Gastrocnemius medialis (tissue), 4 donors: ENCODE measurements at regions not wholly inside any gene's neighbourhood (a gene's known extent, or its start where the extent isn't known, plus 50 kb on each side); places are given as distances from the start of the nearest gene placed in this dataset.

Source experiments
- ATAC-seq, 2 donors: fragments of 150-250 bp; one replicate each; pipeline ENCODE4 v1.9.1; 2016
- DNase-seq, 2 donors: peaks; one replicate each; pipeline ENCODE4 v3.0.0-alpha.2; 2019
- H3K27ac ChIP-seq, 4 donors: fragments of 200-600 bp; sonication (generic); 1 replicate in 1 of 4; 2 replicates in 3 of 4; pipeline ENCODE4 v1.5.1; 2016 to 2018; ENCODE audit warnings: mild to moderate bottlenecking in 2 of 4, moderate library complexity in 1 of 4
- H3K27me3 ChIP-seq, 3 donors: fragments of 200-600 bp; sonication (generic) in 2 of 3; 1 replicate in 1 of 3; 2 replicates in 2 of 3; pipeline versions ENCODE4 v1.5.1 to v1.6.0; 2016 to 2019; ENCODE audit warnings: mild to moderate bottlenecking in 1 of 3, moderate library complexity in 1 of 3
- H3K36me3 ChIP-seq, 2 donors: fragments of 200-600 bp; sonication (generic) in 1 of 2; one replicate each; pipeline ENCODE4 v1.5.1; 2017 to 2018
- H3K4me1 ChIP-seq, 2 donors: fragments of 200-600 bp; sonication (generic) in 1 of 2; one replicate each; pipeline ENCODE4 v1.5.1; 2016 to 2017; ENCODE audit warnings: mild to moderate bottlenecking in 2 of 2
- H3K4me3 ChIP-seq, 4 donors: fragments of 200-600 bp; sonication (generic) in 3 of 4; 1 replicate in 1 of 4; 2 replicates in 3 of 4; pipeline ENCODE4 v1.5.1; 2016 to 2019; ENCODE audit warnings: mild to moderate bottlenecking in 2 of 4
- H3K9me3 ChIP-seq, 3 donors: fragments of 200-600 bp; sonication (generic) in 2 of 3; 1 replicate in 1 of 3; 2 replicates in 2 of 3; pipeline ENCODE4 v1.5.1; 2016 to 2019
- CTCF ChIP-seq, 5 experiments: fragments of 450-650 bp in 3 of 5; fragments of 200-600 bp in 2 of 5; sonication (generic) in 2 of 5; IDR thresholded peaks in 4 of 5; conservative IDR thresholded peaks in 1 of 5; 1 replicate in 4 of 5; 2 replicates in 1 of 5; pipeline ENCODE4 v1.5.1; 2016 to 2019; ENCODE audit warnings: antibody characterized with exemption in 5 of 5, mild to moderate bottlenecking in 3 of 5, moderate library complexity in 3 of 5
- POLR2A ChIP-seq, 2 donors: fragments of 450-650 bp; IDR thresholded peaks; one replicate each; pipeline ENCODE4 v1.6.1; 2017; ENCODE audit warnings: antibody characterized with exemption in 2 of 2, mild to moderate bottlenecking in 2 of 2, moderate library complexity in 2 of 2
- in situ Hi-C, 4 donors: fragments of 200-750 bp; cut with MboI; loops; one replicate each; pipeline versions ENCODE4 v1.15.0 to v1.8.0; 2017; ENCODE audit warnings: low sequenced_read_pairs in 4 of 4
- intact Hi-C: fragments of 100-400 bp; cut with DNase I; formaldehyde crosslinking; loops from one replicate; pipeline ENCODE4 v1.15.1; 2023; ENCODE audit warnings: low total_unique reads

- H3K36me3 ChIP-seq, result no peaks in the 10 kb centered on the region
- peaks cover 5 to 9% of the 10 kb centered on the region in 2 donors for H3K4me1 ChIP-seq
- in situ Hi-C loops (no loop called here), intact Hi-C loops (loop anchor here (2.0 kb wide), 1 partner anchor 13 kb away; no protein-coding TSS in a partner anchor)
- no peaks in the 10 kb centered on the region for H3K9me3 ChIP-seq
- no peak for TF ChIP-seq CTCF (IDR thresholded peaks at IDR 0.05 in 4 of 5, conservative IDR thresholded peaks at IDR 0.05 in 1 of 5)
- no peak for TF ChIP-seq POLR2A (IDR thresholded peaks at IDR 0.05)
- H3K27ac ChIP-seq, result no peak overlapping the region
- no peak overlapping the region for H3K4me3 ChIP-seq
- DNase-seq (no peak), ATAC-seq (no peak)
- H3K27me3 ChIP-seq, result no peaks in the 10 kb centered on the region
Observed at GRCh38 chr1:67627336-67627735, 57.7 kb upstream of the GADD45A start.

- no peaks in the 10 kb centered on the region for H3K36me3 ChIP-seq
- H3K9me3 ChIP-seq, result no peaks in the 10 kb centered on the region
- H3K4me1 ChIP-seq, result peaks cover 0 to 4% of the 10 kb centered on the region in 2 donors
- no peak for DNase-seq
- in situ Hi-C loops (no loop called here), intact Hi-C loops (loop anchor here (2.0 kb wide), 1 partner anchor 13 kb away; no protein-coding TSS in a partner anchor)
- TF ChIP-seq POLR2A (IDR thresholded peaks at IDR 0.05) (no peak), CTCF (IDR thresholded peaks at IDR 0.05 in 4 of 5, conservative IDR thresholded peaks at IDR 0.05 in 1 of 5) (no peak)
- H3K27me3 ChIP-seq, result no peaks in the 10 kb centered on the region
- H3K4me3 ChIP-seq, result no peak overlapping the region
- no peak overlapping the region for H3K27ac ChIP-seq
- ATAC-seq, result no peak
Observed at GRCh38 chr1:67627906-67628305, 57.1 kb upstream of the GADD45A start.

- Histone ChIP-seq H3K27me3 (no peaks in the 10 kb centered on the region), H3K9me3 (no peaks in the 10 kb centered on the region), H3K36me3 (no peaks in the 10 kb centered on the region), H3K27ac (no peak overlapping the region), H3K4me3 (no peak overlapping the region), H3K4me1 (no peaks in the 10 kb centered on the region)
- ATAC-seq, result peak in 1 of 2 donors; percentile 31
- DNase-seq, result no peak
- in situ Hi-C loops, result no loop called here
- no peak for TF ChIP-seq CTCF (IDR thresholded peaks at IDR 0.05 in 4 of 5, conservative IDR thresholded peaks at IDR 0.05 in 1 of 5)
- TF ChIP-seq POLR2A (IDR thresholded peaks at IDR 0.05), result no peak
- intact Hi-C loops, result no loop called here
Observed at GRCh38 chr1:67629370-67630075, 55.5 kb upstream of the GADD45A start.

- TF ChIP-seq CTCF (IDR thresholded peaks at IDR 0.05 in 4 of 5, conservative IDR thresholded peaks at IDR 0.05 in 1 of 5) (no peak), POLR2A (IDR thresholded peaks at IDR 0.05) (no peak)
- in situ Hi-C loops, result no loop called here
- Histone ChIP-seq H3K4me1 (no peaks in the 10 kb centered on the region), H3K36me3 (no peaks in the 10 kb centered on the region), H3K4me3 (no peak overlapping the region), H3K27me3 (no peaks in the 10 kb centered on the region), H3K9me3 (no peaks in the 10 kb centered on the region), H3K27ac (no peak overlapping the region)
- DNase-seq, result no peak
- ATAC-seq, result no peak
- intact Hi-C loops, result no loop called here
Observed at GRCh38 chr1:67630438-67631045, 54.5 kb upstream of the GADD45A start.
